ENCODE measurements at regions not wholly inside any gene's neighbourhood (a gene's known extent, or its start where the extent isn't known, plus 50 kb on each side); places are given as distances from the start of the nearest gene placed in this dataset.

- Histone ChIP-seq H3K27me3 (replicated peaks; ENCODE audit: insufficient read depth, low read length) (peaks cover 35% of the 10 kb centered on the region), H3K4me3 (ENCODE audit: low read length) (no peak overlapping the region), H2AFZ (ENCODE audit: low read length) (no peak overlapping the region), H3K27ac (ENCODE audit: low read length) (no peak overlapping the region), H3K36me3 (replicated peaks; ENCODE audit: insufficient read depth, low read length) (no peaks in the 10 kb centered on the region), H3K9me2 (replicated peaks; ENCODE audit: insufficient read depth, low read length) (no peaks in the 10 kb centered on the region), H3K4me2 (ENCODE audit: low read depth, low read length) (no peak overlapping the region), H4K20me1 (ENCODE audit: insufficient read depth, low read length) (no peaks in the 10 kb centered on the region), H3K9ac (ENCODE audit: low read length) (no peak overlapping the region), H3K79me2 (ENCODE audit: low read length) (no peaks in the 10 kb centered on the region), H3K4me1 (ENCODE audit: low read length) (no peaks in the 10 kb centered on the region), H3F3A (ENCODE audit: insufficient read depth, low read length) (no peaks in the 10 kb centered on the region), H3K9me3 (replicated peaks; ENCODE audit: insufficient read depth, low read length) (no peaks in the 10 kb centered on the region)
- no peak for DNase-seq
- TF ChIP-seq EZH2phosphoT487 (IDR thresholded peaks at IDR 0.05; ENCODE audit: low read length) (no peak), CTCF (IDR thresholded peaks at IDR 0.05; ENCODE audit: low read length) (no peak), EZH2 (optimal IDR thresholded peaks at IDR 0.05; ENCODE audit: low read depth, low read length) (no peak)
Observed at GRCh38 chr22:49324527-49325491, 502.9 kb downstream of the BRD1 start.

- TF ChIP-seq EZH2 (optimal IDR thresholded peaks at IDR 0.05; ENCODE audit: low read depth, low read length) (no peak), EZH2phosphoT487 (IDR thresholded peaks at IDR 0.05; ENCODE audit: low read length) (no peak), CTCF (IDR thresholded peaks at IDR 0.05; ENCODE audit: low read length) (no peak)
- Histone ChIP-seq H3K9me2 (replicated peaks; ENCODE audit: insufficient read depth, low read length) (no peaks in the 10 kb centered on the region), H3K36me3 (replicated peaks; ENCODE audit: insufficient read depth, low read length) (no peaks in the 10 kb centered on the region), H4K20me1 (ENCODE audit: insufficient read depth, low read length) (no peaks in the 10 kb centered on the region), H3K4me1 (ENCODE audit: low read length) (no peaks in the 10 kb centered on the region), H3K4me2 (ENCODE audit: low read depth, low read length) (no peak overlapping the region), H3K27ac (ENCODE audit: low read length) (no peak overlapping the region), H3K27me3 (replicated peaks; ENCODE audit: insufficient read depth, low read length) (peaks cover 30% of the 10 kb centered on the region), H3K4me3 (ENCODE audit: low read length) (no peak overlapping the region), H3K79me2 (ENCODE audit: low read length) (no peaks in the 10 kb centered on the region), H3F3A (ENCODE audit: insufficient read depth, low read length) (no peaks in the 10 kb centered on the region), H2AFZ (ENCODE audit: low read length) (no peak overlapping the region), H3K9me3 (replicated peaks; ENCODE audit: insufficient read depth, low read length) (no peaks in the 10 kb centered on the region), H3K9ac (ENCODE audit: low read length) (no peak overlapping the region)
- no peak for DNase-seq
Observed at GRCh38 chr22:49323751-49324415, 503.8 kb downstream of the BRD1 start.

GRCh38 chr22:49322861-49323622, 504.6 kb downstream of the BRD1 start:
- Histone ChIP-seq H3K9me2 (replicated peaks; ENCODE audit: insufficient read depth, low read length) (no peaks in the 10 kb centered on the region), H2AFZ (ENCODE audit: low read length) (no peak overlapping the region), H3K36me3 (replicated peaks; ENCODE audit: insufficient read depth, low read length) (no peaks in the 10 kb centered on the region), H3K4me2 (ENCODE audit: low read depth, low read length) (no peak overlapping the region), H3K79me2 (ENCODE audit: low read length) (no peaks in the 10 kb centered on the region), H3K27ac (ENCODE audit: low read length) (no peak overlapping the region), H3K4me1 (ENCODE audit: low read length) (no peaks in the 10 kb centered on the region), H3K9me3 (replicated peaks; ENCODE audit: insufficient read depth, low read length) (no peaks in the 10 kb centered on the region), H3K4me3 (ENCODE audit: low read length) (no peak overlapping the region), H3K9ac (ENCODE audit: low read length) (no peak overlapping the region), H4K20me1 (ENCODE audit: insufficient read depth, low read length) (no peaks in the 10 kb centered on the region), H3F3A (ENCODE audit: insufficient read depth, low read length) (no peaks in the 10 kb centered on the region), H3K27me3 (replicated peaks; ENCODE audit: insufficient read depth, low read length) (peaks cover 30% of the 10 kb centered on the region)
- TF ChIP-seq EZH2phosphoT487 (IDR thresholded peaks at IDR 0.05; ENCODE audit: low read length) (no peak), CTCF (IDR thresholded peaks at IDR 0.05; ENCODE audit: low read length) (no peak), EZH2 (optimal IDR thresholded peaks at IDR 0.05; ENCODE audit: low read depth, low read length) (no peak)
- DNase-seq = no peak

Measured in MM.1S (cell line).